ENCODE measurements at regions not wholly inside any gene's neighbourhood (a gene's known extent, or its start where the extent isn't known, plus 50 kb on each side); places are given as distances from the start of the nearest gene placed in this dataset.
A peak's percentile ranks its signal among the peaks of the same experiment; 100 is the strongest.

DNA sequence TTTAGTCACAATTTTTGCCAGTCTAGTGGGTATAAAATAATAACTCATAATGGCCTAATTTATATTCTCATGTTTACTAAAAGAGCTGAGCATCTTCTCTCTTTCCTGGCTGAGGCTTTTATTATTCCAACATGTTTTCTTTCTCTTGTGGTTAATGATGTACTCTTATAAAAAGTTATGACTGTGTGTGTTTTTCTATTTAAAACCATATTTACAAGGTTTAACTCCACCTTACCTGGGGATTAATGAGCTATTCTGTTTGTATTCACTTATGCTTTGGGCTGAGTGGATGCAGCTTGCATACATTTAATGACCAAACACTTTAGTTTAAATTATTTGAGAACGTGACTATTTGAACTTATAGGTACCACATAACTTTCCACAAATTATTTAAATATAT is 1365.7 kb upstream of the SLC10A2 start:
- DNase-seq: no peak

DNA sequence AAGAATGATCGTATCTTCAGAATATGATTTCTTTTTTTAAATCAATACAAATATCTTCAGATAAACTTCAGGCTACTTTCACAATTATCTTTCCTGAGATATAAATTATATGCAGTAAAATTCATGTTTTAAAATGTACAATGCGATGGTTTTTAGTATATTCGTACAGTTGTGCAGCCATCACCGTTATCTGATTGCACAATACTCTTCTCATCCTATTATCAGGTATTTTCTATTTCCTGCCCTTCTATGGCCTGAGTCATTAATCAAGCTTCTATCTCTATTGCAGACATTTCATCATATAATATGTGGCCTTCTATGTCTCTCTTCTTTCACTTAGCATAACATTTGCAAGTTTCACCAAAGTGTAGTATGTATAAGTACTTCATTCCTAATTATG is 1360.2 kb upstream of the SLC10A2 start:
- no peak for DNase-seq

- DNase-seq: no peak
Measured at GRCh38 chr13:104422668-104423067, 1356.5 kb upstream of the SLC10A2 start.

GRCh38 chr13:104416973-104417372 is 1350.8 kb upstream of the SLC10A2 start:
- no peak for DNase-seq

DNA sequence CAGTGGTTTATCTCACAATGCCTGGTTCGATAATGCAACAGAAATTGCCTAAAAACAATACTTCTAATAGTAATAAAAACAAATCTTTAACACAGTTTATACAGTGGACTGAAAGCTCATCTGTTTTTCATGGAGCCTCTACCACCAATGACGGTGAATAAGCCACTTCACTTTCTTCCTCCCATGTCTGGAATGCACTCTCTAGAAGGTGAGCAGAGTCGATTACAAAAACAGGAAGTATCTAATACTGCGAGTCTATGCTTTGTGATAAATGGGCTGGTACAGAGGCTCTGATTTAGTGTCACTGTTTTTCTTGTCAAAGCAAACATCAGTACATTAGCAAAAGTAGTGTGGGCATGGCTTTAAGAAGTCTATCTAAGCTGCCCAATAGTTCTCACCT is 1348.6 kb upstream of the SLC10A2 start:
- DNase-seq: no peak

DNA sequence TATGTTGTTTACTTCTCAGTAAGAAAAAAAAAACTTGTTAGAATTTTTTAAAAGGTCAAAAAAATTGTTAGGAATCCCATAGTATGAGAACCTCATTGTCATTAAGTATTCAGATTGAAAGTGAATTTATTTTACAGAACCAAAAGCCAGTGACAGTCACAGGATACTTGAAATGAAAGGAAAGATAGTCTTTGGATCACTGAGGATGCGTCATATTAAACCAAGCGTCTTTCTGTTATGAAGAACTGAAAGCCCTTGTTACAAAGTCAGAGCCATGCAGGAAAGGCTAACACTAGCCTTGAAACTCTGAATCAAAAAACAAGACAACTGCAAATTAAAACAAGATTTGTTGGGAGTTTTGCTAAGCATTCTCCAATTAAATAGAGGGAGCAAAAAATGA is 1348.0 kb upstream of the SLC10A2 start:
- no peak for DNase-seq

DNA sequence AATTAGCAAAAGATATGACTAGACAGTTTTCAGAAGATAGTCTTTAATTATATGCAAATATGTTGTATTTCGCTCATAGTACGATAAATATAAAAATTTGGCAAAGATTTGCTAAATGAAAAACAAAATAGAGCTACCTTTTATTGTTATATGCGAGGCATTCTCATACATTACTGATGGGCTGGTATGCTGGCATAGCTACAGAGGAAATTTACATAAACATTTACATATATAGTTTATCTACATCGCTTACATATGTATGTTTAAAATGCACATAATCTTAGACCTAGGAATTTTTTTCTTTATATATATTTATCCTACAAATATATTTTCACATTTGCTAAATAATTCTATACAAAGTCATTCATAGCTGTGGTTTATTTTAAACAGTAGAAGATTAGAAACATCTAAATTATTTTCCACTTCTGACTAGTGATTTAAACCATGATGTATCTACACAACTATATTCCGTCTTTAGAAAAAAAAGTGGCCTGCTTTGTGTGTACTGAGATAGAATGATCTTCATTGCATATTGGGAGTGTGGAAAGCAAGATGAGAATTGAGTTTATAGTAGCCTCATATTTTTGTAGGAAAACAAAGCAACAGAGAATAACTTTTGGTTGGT is 1345.0 kb upstream of the SLC10A2 start:
- no peak for DNase-seq

- DNase-seq: no peak
Measured at GRCh38 chr13:104408733-104409132, 1342.5 kb upstream of the SLC10A2 start.

GRCh38 chr13:104404325-104404724 is 1338.1 kb upstream of the SLC10A2 start:
- DNase-seq: no peak

DNA sequence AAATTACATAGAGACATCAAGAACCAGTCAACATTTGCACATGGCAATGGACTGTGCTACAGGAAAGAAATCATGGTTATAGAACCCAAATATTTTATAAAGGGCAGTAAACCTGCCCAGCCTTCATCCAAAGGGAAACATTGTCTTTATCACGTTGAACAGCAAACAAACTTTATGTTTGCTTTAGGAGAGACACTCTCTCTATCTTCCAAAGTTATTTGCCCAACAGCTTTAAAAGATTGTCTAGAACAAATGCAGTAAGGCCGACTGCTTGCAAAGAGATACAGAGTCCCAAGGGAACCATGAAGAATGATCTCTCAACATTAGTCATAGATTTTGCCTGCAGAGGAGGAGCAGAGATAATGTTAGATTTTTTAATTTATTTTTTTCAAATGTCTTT is 1323.5 kb upstream of the SLC10A2 start:
- no peak for DNase-seq

DNA sequence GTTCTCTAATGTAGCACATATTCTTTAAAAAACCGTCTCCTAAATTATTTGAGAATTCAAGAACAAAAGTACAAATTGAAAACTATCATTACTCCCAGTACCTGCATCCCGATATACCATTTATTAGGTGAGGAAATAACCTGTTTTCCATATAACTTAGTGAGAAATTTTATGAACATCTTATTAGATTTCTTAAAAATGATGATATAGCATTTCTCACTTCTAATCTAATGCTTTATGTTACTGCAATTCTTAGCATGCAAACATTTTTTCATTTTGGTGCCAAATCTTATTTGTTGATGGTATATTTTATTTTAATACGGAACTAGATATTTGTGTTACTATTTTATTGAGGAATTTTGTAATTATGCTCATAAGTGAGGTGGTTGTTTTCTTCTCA is 1321.3 kb upstream of the SLC10A2 start:
- no peak for DNase-seq

DNA sequence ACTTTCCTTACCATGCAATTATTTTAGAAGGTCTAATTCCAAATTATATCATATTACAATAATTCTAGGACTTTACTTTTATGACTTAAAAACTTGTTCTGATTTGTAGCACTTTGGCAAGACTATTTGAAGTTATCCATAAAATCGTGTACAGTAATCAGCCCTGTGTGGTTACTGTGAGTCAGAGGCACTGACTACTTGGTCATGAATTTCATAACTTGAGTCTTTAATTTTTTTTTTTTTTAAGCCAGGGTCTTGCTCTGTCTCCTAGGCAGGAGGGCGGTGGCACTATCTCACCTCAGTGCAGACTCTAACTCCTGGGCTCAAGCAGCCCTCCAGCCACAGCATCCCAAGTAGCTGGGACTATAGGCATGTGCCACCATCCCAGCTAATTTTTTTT is 1319.2 kb upstream of the SLC10A2 start:
- no peak for DNase-seq

GRCh38 chr13:104382951-104383350 is 1316.7 kb upstream of the SLC10A2 start:
- DNase-seq: no peak

- no peak for DNase-seq
Measured at GRCh38 chr13:104376588-104376987, 1310.4 kb upstream of the SLC10A2 start.

DNA sequence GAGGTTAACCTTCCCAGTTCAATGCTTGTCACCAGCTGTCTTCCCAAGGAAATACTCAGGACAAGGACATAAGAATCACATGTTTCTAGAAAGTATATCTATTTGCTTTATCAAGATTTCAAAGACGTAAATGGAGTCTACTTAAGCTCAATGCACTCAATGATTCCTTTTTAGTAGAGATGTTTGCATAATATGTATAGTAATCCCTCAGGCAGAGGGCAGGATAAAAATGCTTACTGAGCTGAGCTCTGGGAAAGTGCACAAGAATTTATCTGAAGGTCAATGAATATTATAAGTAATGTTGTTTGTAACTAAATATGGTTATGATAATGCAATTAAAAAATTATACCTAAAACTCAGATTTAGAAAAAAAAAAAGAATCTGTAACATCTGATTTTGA is 1309.4 kb upstream of the SLC10A2 start:
- no peak for DNase-seq

DNA sequence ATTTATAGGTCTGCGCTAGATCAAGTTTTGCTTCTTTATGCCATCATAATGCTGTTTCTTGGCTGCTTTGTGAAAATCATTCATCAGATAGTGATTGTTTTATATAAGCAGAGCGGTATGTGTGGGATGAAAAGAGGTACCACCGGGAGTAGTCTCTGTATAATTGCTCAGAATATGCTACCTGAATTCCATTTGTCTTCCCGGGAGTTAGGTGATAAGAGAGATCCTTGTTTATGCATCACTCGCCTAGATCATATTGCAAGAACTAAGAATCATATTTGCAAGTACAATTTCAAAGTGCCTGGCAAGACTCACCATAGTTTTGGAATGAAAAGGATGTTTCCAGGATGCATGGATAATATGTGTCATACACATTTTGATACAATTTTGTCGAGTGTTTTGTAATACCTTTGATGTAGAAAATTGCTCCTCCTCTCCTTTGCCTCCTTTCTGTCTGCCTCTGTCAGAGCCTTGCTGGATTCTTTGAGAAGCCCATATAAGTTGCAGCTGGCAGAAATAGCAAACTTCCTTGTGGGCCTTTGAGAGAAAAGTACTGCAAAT is 1306.0 kb upstream of the SLC10A2 start:
- DNase-seq: no peak

DNA sequence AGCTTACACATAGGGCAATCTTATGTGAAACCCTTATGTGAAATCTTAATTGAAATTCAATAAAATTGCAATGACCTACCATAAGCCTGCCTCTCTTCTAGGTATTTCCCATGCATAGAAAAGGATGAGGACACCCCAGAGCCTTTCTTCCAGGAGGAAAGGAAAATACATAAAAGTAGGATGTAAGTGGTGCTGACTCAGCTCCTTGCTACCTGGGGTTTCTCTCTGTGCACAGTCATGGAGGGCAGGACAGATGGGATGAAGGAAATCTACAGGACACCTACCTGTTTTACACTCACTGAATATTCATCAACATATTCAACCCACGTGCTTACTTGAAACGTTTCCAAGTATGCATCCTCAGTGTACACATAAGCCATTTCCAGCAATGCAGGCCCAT is 1299.2 kb upstream of the SLC10A2 start:
- DNase-seq: no peak

GRCh38 chr13:104357672-104358354 is 1291.6 kb upstream of the SLC10A2 start:
- DNase-seq: no peak

DNA sequence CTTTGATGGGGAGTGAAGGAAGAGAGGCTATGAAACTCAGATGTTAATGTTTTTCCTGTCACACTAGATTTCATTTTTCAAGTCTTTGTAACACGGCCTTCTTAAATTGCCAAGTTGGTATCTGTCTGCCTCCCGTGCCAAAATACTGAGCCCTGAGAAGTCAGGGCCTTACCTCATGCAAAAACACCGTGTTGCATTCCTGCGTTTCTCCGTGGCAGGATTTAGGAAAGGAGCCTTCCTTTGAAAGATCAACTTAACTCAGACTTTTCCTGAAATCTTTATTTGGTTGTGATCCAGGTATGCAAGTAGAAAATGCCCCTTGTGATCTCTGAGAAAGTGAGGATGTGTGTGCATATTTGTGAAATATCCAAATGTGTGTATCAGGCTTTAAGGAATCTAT is 1291.0 kb upstream of the SLC10A2 start:
- no peak for DNase-seq

DNA sequence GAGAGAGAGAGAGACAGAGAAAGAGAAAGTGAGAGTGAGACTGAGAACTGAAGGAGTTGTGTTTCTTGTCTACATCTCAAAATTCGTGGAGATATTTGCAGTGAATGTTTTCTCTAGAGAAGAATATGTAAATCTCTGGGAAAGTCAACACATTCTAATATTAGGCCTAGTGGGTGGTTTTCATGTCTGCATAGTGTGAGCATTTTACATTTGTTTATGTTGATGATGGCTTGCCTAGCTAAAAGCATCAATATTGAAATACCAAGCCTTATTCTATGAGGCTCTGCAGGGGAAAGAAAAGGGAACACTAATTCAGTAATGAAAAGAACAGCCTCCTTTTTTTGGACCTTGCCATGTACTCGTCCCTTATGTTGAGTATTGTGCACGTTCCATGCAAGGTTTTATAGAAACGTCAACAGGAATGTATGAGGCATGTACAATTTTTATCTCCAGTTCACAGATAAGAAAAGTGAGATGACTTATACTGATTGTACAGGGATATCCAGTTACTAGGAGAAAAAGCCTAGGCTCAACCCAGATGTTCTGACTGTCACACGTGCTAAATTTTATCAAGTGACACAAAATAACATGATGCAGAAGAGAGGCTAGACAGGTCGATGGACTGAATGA is 1288.9 kb upstream of the SLC10A2 start:
- no peak for DNase-seq

DNA sequence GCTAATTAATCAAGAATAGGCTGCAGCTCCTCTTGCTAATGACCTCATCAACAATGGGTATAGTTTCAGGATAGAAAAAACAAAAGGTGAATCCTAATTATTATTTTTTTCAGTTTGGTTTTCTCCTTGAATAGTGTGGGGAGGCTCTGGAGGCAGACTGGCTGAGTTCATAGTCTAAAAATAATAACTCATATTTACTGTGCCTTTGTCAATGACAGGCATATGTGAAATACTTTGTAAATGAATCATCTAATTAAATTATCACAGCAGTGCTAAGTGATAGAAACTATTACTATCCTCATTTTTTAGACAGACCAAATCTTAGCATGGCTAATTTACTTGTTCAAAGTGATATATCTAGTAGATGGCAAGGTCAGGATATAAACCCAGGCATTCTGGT is 1261.0 kb upstream of the SLC10A2 start:
- peak; percentile 4 for DNase-seq

DNA sequence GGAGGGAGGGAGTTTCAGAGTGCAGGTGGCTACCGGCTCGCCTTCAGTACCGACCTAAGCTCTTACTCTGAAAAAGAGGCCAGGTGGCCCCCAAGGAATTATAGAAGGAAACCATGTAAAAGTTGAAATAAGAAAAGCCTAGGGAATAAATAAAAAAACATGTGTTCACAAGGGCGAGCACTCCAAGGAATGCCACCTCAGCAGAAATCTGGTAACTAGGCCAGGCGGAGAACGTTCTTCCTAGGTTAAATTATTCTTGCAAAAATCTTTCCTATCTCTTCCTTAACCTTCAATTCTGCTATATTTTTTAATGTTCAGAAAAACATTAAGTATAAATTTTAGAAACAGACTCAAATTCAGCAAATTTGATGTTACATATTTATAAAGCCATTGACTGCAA is 1260.3 kb upstream of the SLC10A2 start:
- DNase-seq: peak; percentile 20

GRCh38 chr13:104321756-104322155 is 1255.5 kb upstream of the SLC10A2 start:
- DNase-seq: no peak

DNA sequence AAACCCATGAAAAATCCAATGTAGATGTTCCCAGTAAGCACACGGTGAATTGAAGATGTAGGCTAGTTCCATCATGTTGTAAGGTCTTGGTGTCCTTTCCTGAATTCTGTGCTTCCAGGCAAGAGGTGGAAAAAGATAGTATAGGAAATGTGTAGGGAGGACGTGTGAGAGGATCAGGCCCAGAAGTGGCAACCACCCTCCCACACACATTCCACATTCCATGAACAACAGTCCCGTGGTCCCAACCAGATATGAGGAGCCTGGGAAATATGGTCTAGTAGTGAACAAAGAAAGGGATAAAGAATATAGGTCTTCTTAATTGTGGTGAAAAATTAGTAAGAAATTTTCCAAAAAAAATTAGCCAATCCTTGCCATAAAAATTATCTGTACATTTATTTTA is 1254.2 kb upstream of the SLC10A2 start:
- no peak for DNase-seq
